Astrocyte (in vitro differentiated cells and primary cell): ENCODE measurements at regions not wholly inside any gene's neighbourhood (a gene's known extent, or its start where the extent isn't known, plus 50 kb on each side); places are given as distances from the start of the nearest gene placed in this dataset.

Experiments
- DNase-seq: peaks from one replicate; pipeline ENCODE4 v3.0.0-alpha.2; 2010; ENCODE audit warnings: low read depth
- FAIRE-seq: peaks from 2 replicates; lab custom pipeline; 2011; peaks lifted over from hg19 to GRCh38; lab: Jason Lieb, UNC
- H2AFZ ChIP-seq: 2 replicates; pipeline ENCODE4 v1.6.0; 2012; ENCODE audit warnings: low read depth, low read length, inconsistent platforms
- H3K27ac ChIP-seq: 2 replicates; pipeline ENCODE4 v1.5.1; 2011; ENCODE audit warnings: low read depth, low read length, inconsistent platforms
- H3K27me3 ChIP-seq: 2 replicates; pipeline ENCODE4 v1.6.0; 2011; ENCODE audit warnings: low read length, inconsistent platforms; ENCODE audit not compliant: insufficient read depth
- H3K36me3 ChIP-seq: 2 replicates; pipeline ENCODE4 v1.5.1; 2011; ENCODE audit warnings: low read length, inconsistent platforms; ENCODE audit not compliant: insufficient read depth
- H3K4me1 ChIP-seq: 2 replicates; pipeline ENCODE4 v1.5.1; 2011; ENCODE audit warnings: low read length, inconsistent platforms; ENCODE audit not compliant: insufficient read depth
- H3K4me2 ChIP-seq: 2 replicates; pipeline ENCODE4 v1.6.0; 2012; ENCODE audit warnings: low read length, inconsistent platforms
- H3K4me3 ChIP-seq: 2 replicates; pipeline ENCODE4 v1.5.1; 2011; ENCODE audit warnings: low read depth, mild to moderate bottlenecking, low read length, inconsistent platforms; ENCODE audit not compliant: insufficient read depth
- H3K79me2 ChIP-seq: 2 replicates; pipeline ENCODE4 v1.6.0; 2012; ENCODE audit warnings: mild to moderate bottlenecking, low read length, inconsistent platforms; ENCODE audit not compliant: insufficient read depth
- H3K9ac ChIP-seq: 2 replicates; pipeline ENCODE4 v1.6.0; 2012; ENCODE audit warnings: mild to moderate bottlenecking, low read length, inconsistent platforms
- H3K9me3 ChIP-seq: 2 replicates; pipeline ENCODE4 v1.5.1; 2012; ENCODE audit warnings: low read depth, mild to moderate bottlenecking, low read length, inconsistent platforms; ENCODE audit not compliant: insufficient read depth
- H4K20me1 ChIP-seq: 2 replicates; pipeline ENCODE4 v1.6.0; 2012; ENCODE audit warnings: low read length, inconsistent platforms; ENCODE audit not compliant: insufficient read depth
- H3K27ac Mint-ChIP-seq: one replicate; pipeline ENCODE4 v1.8.0; 2021; ENCODE audit warnings: mild to moderate bottlenecking, mixed read lengths; ENCODE audit not compliant: unreplicated experiment
- H3K27me3 Mint-ChIP-seq: one replicate; pipeline ENCODE4 v1.8.0; 2021; ENCODE audit warnings: low read depth, mixed read lengths; ENCODE audit not compliant: unreplicated experiment
- H3K36me3 Mint-ChIP-seq: one replicate; pipeline ENCODE4 v1.8.0; 2021; ENCODE audit warnings: low read depth, mixed read lengths; ENCODE audit not compliant: unreplicated experiment
- H3K4me1 Mint-ChIP-seq: one replicate; pipeline ENCODE4 v1.8.0; 2021; ENCODE audit warnings: low read depth, mixed read lengths; ENCODE audit not compliant: unreplicated experiment
- H3K4me3 Mint-ChIP-seq: one replicate; pipeline ENCODE4 v1.8.0; 2021; ENCODE audit warnings: mild to moderate bottlenecking, moderate library complexity, mixed read lengths; ENCODE audit not compliant: unreplicated experiment
- H3K9me3 Mint-ChIP-seq: one replicate; pipeline ENCODE4 v1.8.0; 2021; ENCODE audit warnings: mild to moderate bottlenecking, mixed read lengths; ENCODE audit not compliant: unreplicated experiment
- CTCF ChIP-seq: IDR thresholded peaks from 2 replicates; pipeline ENCODE4 v1.5.1; 2011; ENCODE audit warnings: low read depth, mild to moderate bottlenecking, inconsistent platforms, low read length, moderate library complexity; ENCODE audit not compliant: insufficient read depth
- EZH2 ChIP-seq: IDR thresholded peaks from 2 replicates; pipeline ENCODE4 v1.6.1; 2012; ENCODE audit warnings: mild to moderate bottlenecking, low read length, inconsistent platforms; ENCODE audit not compliant: insufficient read depth

GRCh38 chr16:64182985-64183384, 938.9 kb downstream of the CDH11 start:
- peaks cover 2% of the 10 kb centered on the region for H3K4me1 Mint-ChIP-seq
- no peaks in the 10 kb centered on the region for H3K36me3 Mint-ChIP-seq
- Histone ChIP-seq H2AFZ (no peak overlapping the region), H3K27me3 (no peaks in the 10 kb centered on the region), H3K4me3 (no peak overlapping the region), H3K27ac (no peak overlapping the region), H3K4me2 (no peak overlapping the region), H4K20me1 (no peaks in the 10 kb centered on the region), H3K9me3 (peaks cover 6% of the 10 kb centered on the region), H3K79me2 (no peaks in the 10 kb centered on the region), H3K4me1 (no peaks in the 10 kb centered on the region), H3K36me3 (no peaks in the 10 kb centered on the region), H3K9ac (no peak overlapping the region)
- no peak overlapping the region for H3K4me3 Mint-ChIP-seq
- no peaks in the 10 kb centered on the region for H3K27me3 Mint-ChIP-seq
- no peak overlapping the region for H3K27ac Mint-ChIP-seq
- FAIRE-seq (no peak), DNase-seq (no peak)
- TF ChIP-seq EZH2 (no peak), CTCF (no peak)
- peaks cover 8% of the 10 kb centered on the region for H3K9me3 Mint-ChIP-seq

- Histone ChIP-seq H3K27ac (no peak overlapping the region), H3K36me3 (no peaks in the 10 kb centered on the region), H3K79me2 (no peaks in the 10 kb centered on the region), H3K9me3 (peaks cover 7% of the 10 kb centered on the region), H2AFZ (no peak overlapping the region), H4K20me1 (no peaks in the 10 kb centered on the region), H3K4me2 (no peak overlapping the region), H3K9ac (no peak overlapping the region), H3K4me1 (no peaks in the 10 kb centered on the region), H3K27me3 (no peaks in the 10 kb centered on the region), H3K4me3 (no peak overlapping the region)
- no peak overlapping the region for H3K4me3 Mint-ChIP-seq
- no peaks in the 10 kb centered on the region for H3K36me3 Mint-ChIP-seq
- DNase-seq (no peak), FAIRE-seq (no peak)
- no peak overlapping the region for H3K27ac Mint-ChIP-seq
- H3K9me3 Mint-ChIP-seq: peaks cover 16% of the 10 kb centered on the region
- peaks cover 2% of the 10 kb centered on the region for H3K4me1 Mint-ChIP-seq
- H3K27me3 Mint-ChIP-seq: no peaks in the 10 kb centered on the region
- no peak for TF ChIP-seq EZH2
- TF ChIP-seq CTCF: no peak
These were observed 940.5 kb downstream of the CDH11 start for GRCh38 chr16:64181271-64181925.

GRCh38 chr16:64180136-64180900, 941.5 kb downstream of the CDH11 start:
- no peak overlapping the region for H3K4me3 Mint-ChIP-seq
- no peaks in the 10 kb centered on the region for H3K36me3 Mint-ChIP-seq
- peaks cover 16% of the 10 kb centered on the region for H3K9me3 Mint-ChIP-seq
- Histone ChIP-seq H3K4me3 (no peak overlapping the region), H3K79me2 (no peaks in the 10 kb centered on the region), H3K4me2 (no peak overlapping the region), H3K27me3 (no peaks in the 10 kb centered on the region), H3K27ac (no peak overlapping the region), H3K4me1 (no peaks in the 10 kb centered on the region), H3K36me3 (no peaks in the 10 kb centered on the region), H4K20me1 (no peaks in the 10 kb centered on the region), H2AFZ (no peak overlapping the region), H3K9ac (no peak overlapping the region), H3K9me3 (peaks cover 7% of the 10 kb centered on the region)
- H3K4me1 Mint-ChIP-seq: peaks cover 2% of the 10 kb centered on the region
- FAIRE-seq (no peak), DNase-seq (no peak)
- H3K27ac Mint-ChIP-seq: peak overlapping the region; percentile 1
- no peaks in the 10 kb centered on the region for H3K27me3 Mint-ChIP-seq
- TF ChIP-seq CTCF: no peak
- no peak for TF ChIP-seq EZH2
